ENCODE measurements at regions not wholly inside any gene's neighbourhood (a gene's known extent, or its start where the extent isn't known, plus 50 kb on each side); places are given as distances from the start of the nearest gene placed in this dataset.

- no peaks in the 10 kb centered on the region for H3K4me1 ChIP-seq
- H3K27me3 ChIP-seq, result peaks cover 16% of the 10 kb centered on the region
- no peaks in the 10 kb centered on the region for H3K9me3 ChIP-seq
- no peaks in the 10 kb centered on the region for H3K36me3 ChIP-seq
- DNase-seq, result no peak
- no peak for TF ChIP-seq CTCF (IDR thresholded peaks at IDR 0.05; ENCODE audit: low read depth, low read length)
- H3K4me3 ChIP-seq (ENCODE audit: low read depth, low read length), result no peak overlapping the region
Measured at GRCh38 chr13:94956417-94957110, 244.2 kb upstream of the SOX21 start.

GRCh38 chr13:94952787-94953186, 240.4 kb upstream of the SOX21 start:
- TF ChIP-seq CTCF (IDR thresholded peaks at IDR 0.05; ENCODE audit: low read depth, low read length), result no peak
- no peak for DNase-seq

GRCh38 chr13:94950303-94950702, 238.0 kb upstream of the SOX21 start:
- peaks cover 12% of the 10 kb centered on the region for H3K27me3 ChIP-seq
- no peak overlapping the region for H3K4me3 ChIP-seq (ENCODE audit: low read depth, low read length)
- peak; percentile 29; the same call in 1 of the 2 replicates for TF ChIP-seq CTCF (IDR thresholded peaks at IDR 0.05; ENCODE audit: low read depth, low read length)
- H3K36me3 ChIP-seq, result no peaks in the 10 kb centered on the region
- H3K9me3 ChIP-seq, result no peaks in the 10 kb centered on the region
- no peak for DNase-seq
- no peaks in the 10 kb centered on the region for H3K4me1 ChIP-seq

More at GRCh38 chr13:94952787-94953186, 240.4 kb upstream of the SOX21 start:
- Histone ChIP-seq H3K27me3 (peaks cover 7% of the 10 kb centered on the region), H3K4me3 (ENCODE audit: low read depth, low read length) (no peak overlapping the region), H3K36me3 (no peaks in the 10 kb centered on the region), H3K9me3 (no peaks in the 10 kb centered on the region), H3K4me1 (no peaks in the 10 kb centered on the region)

DNA sequence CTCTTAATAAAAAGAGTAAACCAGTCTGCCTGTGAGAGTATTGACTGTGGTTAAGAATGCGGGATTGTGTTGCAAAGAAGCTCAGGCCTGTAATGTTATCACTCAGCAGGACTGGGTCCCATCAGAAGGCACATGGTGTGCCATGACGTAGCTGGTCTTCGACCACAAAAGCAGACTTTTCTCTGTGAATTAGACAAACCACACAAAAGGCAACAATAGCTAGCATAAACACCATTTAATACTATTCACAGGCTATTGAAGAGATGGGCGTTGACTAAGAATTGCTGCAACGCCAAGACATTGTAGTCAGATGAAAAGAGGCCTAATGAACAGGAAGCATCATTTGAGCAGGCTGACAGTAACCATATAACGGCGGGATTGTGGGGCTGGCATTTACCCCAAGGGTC, 235.6 kb upstream of the SOX21 start:
- no peak for TF ChIP-seq CTCF (IDR thresholded peaks at IDR 0.05; ENCODE audit: low read depth, low read length)
- H3K36me3 ChIP-seq, result no peaks in the 10 kb centered on the region
- no peaks in the 10 kb centered on the region for H3K9me3 ChIP-seq
- DNase-seq, result no peak
- no peak overlapping the region for H3K4me3 ChIP-seq (ENCODE audit: low read depth, low read length)
- H3K27me3 ChIP-seq, result peaks cover 20% of the 10 kb centered on the region
- H3K4me1 ChIP-seq, result no peaks in the 10 kb centered on the region

DNA sequence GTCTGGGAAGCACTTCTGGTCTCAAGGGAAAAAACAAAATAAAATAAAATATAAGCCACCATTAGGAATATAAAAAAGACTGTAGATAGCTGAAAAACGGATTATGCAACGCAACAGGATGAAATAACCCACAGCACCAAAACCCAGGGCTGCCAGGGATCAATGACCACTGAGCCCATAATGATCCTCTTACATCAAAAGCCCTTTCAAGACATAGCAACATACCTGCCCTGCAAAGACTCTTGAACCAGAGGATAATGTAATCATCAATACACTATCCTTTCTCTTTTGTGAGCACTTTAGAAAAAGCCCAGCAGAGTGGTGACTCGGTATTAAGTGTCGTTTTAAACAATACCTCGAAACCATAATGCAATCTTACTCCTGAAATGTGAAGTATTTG, 235.0 kb upstream of the SOX21 start:
- no peaks in the 10 kb centered on the region for H3K4me1 ChIP-seq
- no peak overlapping the region for H3K4me3 ChIP-seq (ENCODE audit: low read depth, low read length)
- no peaks in the 10 kb centered on the region for H3K9me3 ChIP-seq
- peaks cover 20% of the 10 kb centered on the region for H3K27me3 ChIP-seq
- no peaks in the 10 kb centered on the region for H3K36me3 ChIP-seq
- no peak for TF ChIP-seq CTCF (IDR thresholded peaks at IDR 0.05; ENCODE audit: low read depth, low read length)
- DNase-seq, result no peak

DNA sequence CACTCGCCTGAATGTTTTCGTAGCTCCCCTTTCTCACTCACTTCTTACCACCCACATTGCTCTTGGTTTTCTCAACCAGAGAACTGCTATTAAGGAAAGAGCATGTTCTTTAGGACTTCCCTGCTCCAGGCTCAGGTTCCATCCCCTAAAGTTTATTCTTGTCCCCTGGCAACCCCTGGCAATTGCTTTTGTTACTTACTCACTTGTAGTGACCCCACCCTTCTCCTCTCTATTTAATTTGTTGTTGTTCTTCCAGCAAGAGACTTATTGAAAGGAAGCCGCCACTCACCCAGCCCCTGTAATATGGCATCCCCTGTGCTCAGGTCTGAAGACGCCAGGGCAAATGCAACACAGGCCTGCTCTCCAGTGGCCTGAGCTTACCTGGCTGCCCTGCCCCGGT, 233.7 kb upstream of the SOX21 start:
- no peaks in the 10 kb centered on the region for H3K36me3 ChIP-seq
- H3K4me1 ChIP-seq, result no peaks in the 10 kb centered on the region
- DNase-seq, result no peak
- H3K4me3 ChIP-seq (ENCODE audit: low read depth, low read length), result no peak overlapping the region
- peaks cover 20% of the 10 kb centered on the region for H3K27me3 ChIP-seq
- H3K9me3 ChIP-seq, result no peaks in the 10 kb centered on the region; the same call in 1 of the 2 replicates
- no peak for TF ChIP-seq CTCF (IDR thresholded peaks at IDR 0.05; ENCODE audit: low read depth, low read length)

Data from BE2C (cell line).